Erythroblast (primary cell): ENCODE measurements at regions not wholly inside any gene's neighbourhood (a gene's known extent, or its start where the extent isn't known, plus 50 kb on each side); places are given as distances from the start of the nearest gene placed in this dataset.

ENCODE experiments used
- GATA1 ChIP-seq: IDR thresholded peaks from 2 replicates; pipeline ENCODE4 v1.6.1; 2011; ENCODE audit warnings: low read depth, mild to moderate bottlenecking, control low read depth, low read length, moderate library complexity
- POLR2A ChIP-seq: IDR thresholded peaks from 2 replicates; pipeline ENCODE4 v1.6.1; 2011; ENCODE audit warnings: mild to moderate bottlenecking, low read length

DNA sequence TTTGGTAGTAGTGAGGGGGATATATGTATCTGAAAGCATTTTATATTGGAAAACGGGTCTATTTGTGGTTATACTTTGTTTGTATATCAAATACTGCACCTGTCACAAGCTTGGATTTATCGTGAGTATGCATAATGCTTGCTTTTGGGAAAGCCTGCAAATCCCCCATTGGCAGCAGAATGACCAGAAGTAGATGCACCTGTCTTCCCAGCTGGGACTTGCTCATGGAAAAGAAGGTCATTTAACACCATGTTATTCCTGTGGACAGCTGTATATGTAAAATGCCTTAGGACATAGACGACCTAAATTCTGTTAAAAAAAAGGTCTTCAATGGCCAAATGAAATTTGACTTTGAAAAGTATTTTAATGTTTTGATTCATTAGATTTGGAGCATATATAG, 599.4 kb downstream of the XIRP2 start:
- TF ChIP-seq POLR2A = no peak
- TF ChIP-seq GATA1 = no peak
